ENCODE measurements at regions not wholly inside any gene's neighbourhood (a gene's known extent, or its start where the extent isn't known, plus 50 kb on each side); places are given as distances from the start of the nearest gene placed in this dataset.

- no peak for DNase-seq
Observed at GRCh38 chr9:88221105-88221504, 82.8 kb upstream of the SPATA31C2 start.

GRCh38 chr9:88220652-88221051 is 82.4 kb upstream of the SPATA31C2 start:
- DNase-seq = no peak

GRCh38 chr9:88219601-88220000 is 81.3 kb upstream of the SPATA31C2 start:
- no peak for DNase-seq

GRCh38 chr9:88218726-88219125 is 80.5 kb upstream of the SPATA31C2 start:
- DNase-seq = no peak

GRCh38 chr9:88216126-88216995 is 78.1 kb upstream of the SPATA31C2 start:
- DNase-seq = no peak

- no peak for DNase-seq
Observed at GRCh38 chr9:88215196-88216125, 77.2 kb upstream of the SPATA31C2 start.

- no peak for DNase-seq
Observed at GRCh38 chr9:88202321-88202720, 64.0 kb upstream of the SPATA31C2 start.

GRCh38 chr9:88198341-88198807 is 60.1 kb upstream of the SPATA31C2 start:
- no peak for DNase-seq

GRCh38 chr9:88197781-88198340 is 59.6 kb upstream of the SPATA31C2 start:
- DNase-seq = no peak

GRCh38 chr9:88197016-88197415 is 58.7 kb upstream of the SPATA31C2 start:
- no peak for DNase-seq

GRCh38 chr9:88196142-88196790 is 58.0 kb upstream of the SPATA31C2 start:
- DNase-seq = no peak

- no peak for DNase-seq
Observed at GRCh38 chr9:88193766-88194165, 55.5 kb upstream of the SPATA31C2 start.

GRCh38 chr9:88191456-88191855 is 53.2 kb upstream of the SPATA31C2 start:
- no peak for DNase-seq

- DNase-seq = no peak
Observed at GRCh38 chr9:88189371-88189770, 51.1 kb upstream of the SPATA31C2 start.
